GM10248 (cell line): ENCODE measurements at regions not wholly inside any gene's neighbourhood (a gene's known extent, or its start where the extent isn't known, plus 50 kb on each side); places are given as distances from the start of the nearest gene placed in this dataset.

ENCODE experiments used
- CTCF ChIA-PET: fragments of 300-600 bp; sonication (Branson Sonifier 250); formaldehyde crosslinking; extraction: SDS; loops from one replicate; lab custom pipeline; 2021; ENCODE audit warnings: antibody characterized with exemption; lab: Yijun Ruan, JAX
- POLR2A ChIA-PET: fragments of 350-650 bp; sonication (Branson Sonifier 250); formaldehyde crosslinking; extraction: SDS; loops from one replicate; lab custom pipeline; 2020; ENCODE audit warnings: antibody characterized with exemption; lab: Yijun Ruan, JAX
- DNase-seq: peaks from one replicate; pipeline ENCODE4 v3.0.0; 2012; ENCODE audit errors: extremely low spot score
- TF ChIP-seq, protein P1 (sequence below): IDR thresholded peaks from 2 replicates; pipeline ENCODE4 v1.5.1; 2012; ENCODE audit warnings: mild to moderate bottlenecking, low read depth; ENCODE audit errors: extremely low read depth, missing control alignments, control extremely low read depth

DNA sequence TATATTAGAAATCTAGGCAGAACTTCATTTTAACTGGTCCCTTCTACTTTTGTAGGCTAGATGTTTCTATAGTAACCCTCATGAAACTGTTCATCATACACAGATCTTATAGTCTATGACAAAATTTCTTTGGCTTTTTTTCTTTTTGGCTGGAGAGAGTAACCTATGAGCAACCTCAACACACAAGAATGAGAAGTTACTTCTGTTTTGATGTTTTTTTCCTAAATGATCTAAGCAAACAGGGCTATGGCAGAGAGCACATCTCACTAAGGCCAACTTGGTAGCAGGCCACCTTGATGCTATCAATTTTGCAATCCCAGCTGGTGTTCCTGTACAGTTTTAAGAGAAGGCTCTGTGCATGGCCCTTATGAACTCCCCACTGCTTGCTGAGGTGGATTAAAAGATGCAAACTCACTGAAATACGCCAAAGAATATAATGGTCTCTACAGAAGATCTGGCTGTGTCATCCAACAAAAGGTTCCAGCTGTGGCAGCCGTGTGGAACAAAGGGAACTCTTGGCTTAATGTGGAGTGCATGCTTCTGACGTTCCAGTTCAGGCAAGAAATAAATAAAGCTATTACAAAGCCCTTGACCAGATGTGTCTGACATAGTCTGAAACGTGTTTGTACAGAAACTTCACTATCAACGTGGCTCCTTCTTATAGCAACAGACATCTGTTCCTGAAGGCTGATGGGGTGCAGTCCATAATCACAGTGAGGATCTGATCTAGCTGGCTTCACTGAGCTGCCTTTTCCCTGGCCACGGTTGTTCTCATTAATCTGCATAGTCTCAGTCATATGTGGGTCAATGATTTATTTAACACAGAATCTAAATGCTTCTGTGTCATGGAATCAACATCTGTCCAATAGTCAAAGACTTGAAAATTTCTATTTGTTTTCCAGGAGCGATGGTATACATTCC lies 481.1 kb downstream of the BMP2 start:
- CTCF ChIA-PET, result interaction anchor here (0.9 to 1.1 kb wide), 2 partner anchors 37 to 526 kb away, joined by 3 to 4 read pairs; no protein-coding TSS in a partner anchor
- DNase-seq, result no peak
- POLR2A ChIA-PET, result no interaction called here
- TF ChIP-seq, protein P1, sequence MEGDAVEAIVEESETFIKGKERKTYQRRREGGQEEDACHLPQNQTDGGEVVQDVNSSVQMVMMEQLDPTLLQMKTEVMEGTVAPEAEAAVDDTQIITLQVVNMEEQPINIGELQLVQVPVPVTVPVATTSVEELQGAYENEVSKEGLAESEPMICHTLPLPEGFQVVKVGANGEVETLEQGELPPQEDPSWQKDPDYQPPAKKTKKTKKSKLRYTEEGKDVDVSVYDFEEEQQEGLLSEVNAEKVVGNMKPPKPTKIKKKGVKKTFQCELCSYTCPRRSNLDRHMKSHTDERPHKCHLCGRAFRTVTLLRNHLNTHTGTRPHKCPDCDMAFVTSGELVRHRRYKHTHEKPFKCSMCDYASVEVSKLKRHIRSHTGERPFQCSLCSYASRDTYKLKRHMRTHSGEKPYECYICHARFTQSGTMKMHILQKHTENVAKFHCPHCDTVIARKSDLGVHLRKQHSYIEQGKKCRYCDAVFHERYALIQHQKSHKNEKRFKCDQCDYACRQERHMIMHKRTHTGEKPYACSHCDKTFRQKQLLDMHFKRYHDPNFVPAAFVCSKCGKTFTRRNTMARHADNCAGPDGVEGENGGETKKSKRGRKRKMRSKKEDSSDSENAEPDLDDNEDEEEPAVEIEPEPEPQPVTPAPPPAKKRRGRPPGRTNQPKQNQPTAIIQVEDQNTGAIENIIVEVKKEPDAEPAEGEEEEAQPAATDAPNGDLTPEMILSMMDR, result no peak

DNA sequence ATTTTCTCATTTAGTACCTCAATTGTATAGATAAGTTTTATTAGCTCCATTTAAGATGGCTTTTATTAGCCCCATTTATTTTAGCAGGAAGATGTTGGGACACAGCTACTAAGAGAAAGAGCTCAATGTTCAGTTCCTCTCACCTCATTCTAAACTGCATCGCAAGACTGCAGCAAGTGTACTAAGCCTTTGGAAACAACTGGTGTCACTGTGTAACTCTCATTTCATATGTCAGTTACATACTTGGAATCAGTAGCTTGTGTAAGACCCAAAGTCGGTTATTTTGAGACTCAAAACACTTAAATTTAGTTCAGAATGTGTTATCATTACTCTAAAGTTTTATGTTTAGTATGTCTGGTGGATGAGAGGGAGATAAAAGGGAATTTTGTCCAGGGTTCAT lies 482.9 kb downstream of the BMP2 start:
- DNase-seq, result no peak
- ChIA-PET CTCF (interaction anchor here (1.1 to 1.6 kb wide), 4 partner anchors 18 to 36 kb away, joined by 3 to 6 read pairs (median 4); no protein-coding TSS in a partner anchor), POLR2A (no interaction called here)
- TF ChIP-seq, protein P1, result no peak

DNA sequence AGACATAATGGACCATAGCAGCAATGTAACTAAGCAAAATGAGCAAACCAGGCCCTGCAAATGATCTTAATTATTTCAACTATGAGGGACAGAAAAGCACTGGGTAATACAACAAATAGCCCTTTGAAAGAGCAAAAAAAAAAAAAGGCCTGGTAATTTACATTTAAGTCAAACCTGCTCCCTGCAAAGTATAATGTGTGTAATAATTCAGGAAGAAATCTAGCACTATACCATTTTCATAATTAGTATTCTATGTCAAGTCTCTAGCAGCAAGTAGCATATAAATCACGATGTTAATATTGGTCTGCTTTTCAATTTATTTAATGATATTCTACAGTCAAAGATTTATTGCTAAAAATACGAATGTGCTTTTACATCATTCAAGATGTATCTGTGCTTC lies 489.6 kb downstream of the BMP2 start:
- CTCF ChIA-PET, result no interaction called here
- TF ChIP-seq, protein P1, result no peak
- DNase-seq, result no peak
- POLR2A ChIA-PET, result no interaction called here

DNA sequence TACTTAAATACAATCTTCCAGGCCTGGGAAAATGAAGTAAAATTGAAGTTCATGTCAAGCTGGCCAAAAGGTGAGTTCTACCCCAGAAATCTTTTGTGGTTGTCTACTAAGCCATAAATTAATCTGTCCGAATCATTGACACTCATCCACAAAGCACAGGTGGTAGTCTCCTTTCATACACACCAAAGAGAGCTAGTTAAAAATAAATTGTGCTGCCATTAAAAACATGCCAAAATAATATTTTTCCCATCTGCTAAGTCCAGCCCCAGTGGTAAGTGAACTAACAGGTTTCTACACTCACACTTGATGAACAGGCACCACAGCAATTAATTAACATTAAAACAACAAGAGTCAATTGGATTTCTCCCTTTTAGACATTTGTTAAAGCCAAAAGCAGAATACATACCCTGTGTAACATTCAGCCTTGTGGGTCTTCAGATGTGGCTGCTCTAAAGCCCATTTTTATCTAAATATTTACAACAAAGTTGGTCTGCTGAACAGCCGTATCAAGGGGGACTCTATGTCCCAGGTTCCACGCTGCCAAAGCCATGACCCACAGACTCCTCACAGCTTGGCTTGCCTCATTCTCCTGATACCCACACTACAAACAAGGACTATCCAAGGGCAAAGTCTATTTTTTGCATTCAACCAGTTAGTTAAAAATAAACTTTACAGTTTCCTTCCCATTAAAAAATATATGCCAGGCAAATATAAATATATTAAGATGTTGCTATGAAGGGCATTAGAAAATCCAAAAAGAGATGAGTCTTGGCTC lies 490.4 kb downstream of the BMP2 start:
- POLR2A ChIA-PET, result no interaction called here
- CTCF ChIA-PET, result no interaction called here
- TF ChIP-seq, protein P1, result no peak
- no peak for DNase-seq

DNA sequence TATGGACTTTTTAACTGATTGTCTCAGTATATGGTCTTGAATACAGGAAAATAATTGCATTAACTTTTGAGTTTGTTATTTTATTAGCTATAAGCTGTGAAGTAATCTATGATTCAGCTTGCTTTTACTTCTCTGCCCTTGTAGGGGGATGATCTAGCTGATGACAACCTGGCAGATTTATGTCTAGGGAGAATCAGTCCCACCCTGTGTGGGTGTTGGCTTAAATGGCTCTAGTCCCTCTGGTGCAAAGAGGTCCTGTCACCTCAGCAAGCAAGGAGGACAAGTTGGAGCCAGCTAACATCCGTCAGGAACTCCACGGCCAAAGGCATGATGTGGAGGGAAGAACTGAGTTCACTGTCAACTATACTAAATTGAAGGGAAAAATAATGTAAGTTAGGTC lies 495.3 kb downstream of the BMP2 start:
- DNase-seq, result no peak
- ChIA-PET CTCF (no interaction called here), POLR2A (no interaction called here)
- TF ChIP-seq, protein P1, result no peak

DNA sequence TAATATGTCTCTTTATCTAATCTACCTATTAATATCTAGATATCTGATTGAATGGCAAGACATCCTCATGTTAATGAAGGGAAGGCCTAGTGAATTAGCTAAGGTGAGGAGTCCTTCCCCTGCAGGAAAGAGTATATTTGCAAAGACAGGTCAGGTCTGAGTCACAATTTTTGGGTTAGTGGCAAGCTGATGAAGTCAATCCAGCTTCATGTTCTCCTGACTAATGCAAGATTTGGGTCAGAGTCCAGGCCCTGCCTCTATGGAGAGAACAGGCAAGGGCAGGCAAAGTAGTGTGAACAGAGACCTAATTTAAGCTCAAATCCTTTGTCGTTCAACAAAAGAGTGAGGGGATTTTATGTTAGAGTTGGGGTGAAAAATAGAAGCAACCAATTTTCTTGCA lies 496.7 kb downstream of the BMP2 start:
- CTCF ChIA-PET, result no interaction called here
- TF ChIP-seq, protein P1, result no peak
- POLR2A ChIA-PET, result no interaction called here
- no peak for DNase-seq
